ENCODE measurements at regions not wholly inside any gene's neighbourhood (a gene's known extent, or its start where the extent isn't known, plus 50 kb on each side); places are given as distances from the start of the nearest gene placed in this dataset.

- no peak for DNase-seq
These were observed 89.9 kb upstream of the PDC start for GRCh38 chr1:186550832-186551231.

DNA sequence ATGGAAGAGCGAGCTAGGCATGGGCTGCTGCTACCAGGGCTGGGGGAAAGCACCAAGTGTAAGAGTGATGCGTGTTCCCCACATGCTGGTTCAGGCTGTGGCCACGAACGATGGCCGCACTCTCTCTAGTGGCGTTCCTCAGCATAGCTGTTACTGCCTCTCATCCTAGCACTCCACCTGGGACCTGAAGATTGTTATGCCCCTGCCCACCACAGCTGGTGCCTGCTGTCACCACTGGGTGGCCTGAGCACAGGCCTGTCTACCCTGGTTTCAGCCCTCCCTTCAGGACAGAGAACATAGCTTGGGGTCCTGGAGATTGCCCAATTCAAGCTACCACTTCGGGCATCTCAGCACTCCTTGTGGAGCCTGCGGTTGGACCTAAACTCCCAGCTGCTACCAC is 80.1 kb upstream of the PDC start:
- no peak for DNase-seq

GRCh38 chr1:186540521-186540920 is 79.6 kb upstream of the PDC start:
- no peak for DNase-seq

DNA sequence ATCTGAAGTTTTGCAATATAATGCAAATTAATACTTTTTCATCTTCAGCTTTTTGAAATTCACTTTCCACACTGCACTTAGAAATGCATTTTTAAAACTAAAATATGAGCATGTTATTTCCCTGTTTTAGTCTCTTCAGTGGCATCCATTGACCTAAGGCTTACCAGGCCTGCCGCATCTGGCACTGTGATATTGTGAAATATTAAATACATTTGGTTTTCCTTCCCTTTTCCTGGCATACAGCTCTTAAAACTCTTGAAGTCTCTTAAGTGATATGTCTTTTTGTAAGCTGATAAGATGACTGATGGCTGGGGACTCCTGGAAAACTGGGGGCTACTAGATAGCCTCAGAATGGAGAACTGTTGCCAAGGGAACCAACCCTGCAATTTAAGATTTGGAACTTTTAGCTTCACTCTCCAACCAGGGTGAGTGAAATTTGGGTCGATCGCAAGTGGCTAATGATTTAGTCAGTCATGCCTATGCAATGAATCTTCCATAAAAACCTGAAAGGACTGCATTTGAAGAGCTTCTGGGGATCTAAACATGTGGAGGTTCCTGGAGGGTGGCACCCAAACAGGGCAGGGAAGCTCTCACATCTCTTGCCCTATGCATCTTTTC is 75.5 kb upstream of the PDC start:
- no peak for DNase-seq

- DNase-seq = no peak
These were observed 74.6 kb upstream of the PDC start for GRCh38 chr1:186535388-186536133.

DNA sequence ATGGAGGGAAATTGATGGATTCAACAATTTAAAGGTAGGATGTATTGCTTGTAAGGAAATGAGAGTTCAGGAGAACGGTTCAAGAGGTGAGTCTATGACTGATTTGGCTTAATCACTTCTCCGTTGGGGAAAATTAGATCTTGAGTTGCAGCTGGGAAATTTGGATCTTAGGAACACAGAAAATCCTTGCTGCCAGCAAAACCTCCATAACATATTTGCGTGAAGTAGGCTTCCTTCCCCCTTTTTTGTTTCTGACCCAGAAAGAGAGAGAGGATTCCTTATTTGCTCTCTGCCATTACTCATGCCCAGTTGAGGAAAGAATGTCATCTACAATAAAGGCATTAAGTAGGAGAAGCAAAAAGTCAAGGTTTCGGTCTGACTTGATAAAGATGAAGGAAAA is 73.5 kb upstream of the PDC start:
- DNase-seq = no peak

GRCh38 chr1:186532466-186532865 is 71.6 kb upstream of the PDC start:
- no peak for DNase-seq

DNA sequence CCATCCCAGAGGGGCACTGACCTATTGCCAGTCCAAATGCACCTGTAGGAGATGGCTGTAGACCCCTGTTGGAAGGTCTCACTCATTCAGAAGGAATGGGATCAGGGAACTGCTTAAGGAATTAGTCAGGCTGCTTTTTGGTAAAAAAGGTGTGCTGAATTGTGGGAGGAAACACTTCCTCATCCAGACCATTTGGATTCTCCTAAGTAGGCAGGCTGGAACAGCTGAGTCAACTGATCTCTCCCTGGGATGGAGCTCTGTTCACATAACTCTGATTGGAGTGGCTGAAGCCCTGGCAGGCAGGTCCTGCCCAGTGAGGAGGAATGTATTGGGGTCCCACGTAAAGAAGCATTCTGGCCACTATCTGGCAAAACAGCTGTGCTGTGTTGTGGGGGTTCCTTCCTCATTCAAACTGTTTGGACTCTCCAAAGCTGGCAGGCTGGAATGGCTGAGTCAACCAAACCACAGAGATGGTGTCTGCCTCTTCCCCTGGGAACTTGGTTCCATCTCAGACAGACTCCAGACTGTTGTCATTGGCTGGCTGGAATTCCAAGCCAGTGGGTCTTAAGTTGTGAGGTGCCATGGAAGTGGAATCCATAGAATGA is 70.7 kb upstream of the PDC start:
- no peak for DNase-seq

GRCh38 chr1:186530109-186530508 is 69.2 kb upstream of the PDC start:
- no peak for DNase-seq

DNA sequence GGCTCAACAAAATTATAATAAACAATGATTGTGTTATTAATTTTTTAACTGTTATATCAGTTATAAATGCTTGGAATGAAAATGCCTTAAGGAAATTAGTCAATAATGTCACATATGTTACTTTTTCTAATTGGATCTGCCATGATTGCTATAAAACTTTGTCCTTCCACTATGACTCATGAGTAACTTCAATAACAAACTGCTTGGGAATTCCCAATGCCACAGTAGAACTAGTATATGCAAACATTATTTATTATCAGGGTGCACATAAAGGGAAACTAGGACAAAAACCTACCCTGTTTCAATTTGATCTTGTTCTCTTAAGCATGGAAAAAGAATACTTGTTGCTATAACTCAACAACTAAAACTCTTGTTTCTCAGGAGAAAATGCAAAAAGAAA is 59.1 kb upstream of the PDC start:
- DNase-seq = no peak

GRCh38 chr1:186518822-186519381 is 58.0 kb upstream of the PDC start:
- no peak for DNase-seq

DNA sequence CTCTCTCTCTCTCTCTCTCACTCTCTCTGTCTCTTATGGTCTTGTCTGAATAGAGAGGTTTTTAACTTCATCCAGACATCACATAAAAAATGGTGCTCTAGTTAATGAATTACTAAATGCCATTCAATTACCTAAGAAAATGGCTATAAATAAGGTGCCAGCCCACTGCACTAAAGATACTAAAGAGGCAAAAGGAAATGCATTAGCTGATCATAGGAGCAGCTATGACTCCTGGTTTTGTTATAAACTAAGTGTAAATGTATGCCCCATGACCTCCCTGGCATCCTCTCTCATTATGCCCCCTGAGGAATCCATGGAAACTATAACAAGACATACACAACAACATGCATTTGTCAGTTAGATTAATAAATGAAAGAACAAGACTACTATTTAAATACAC is 57.5 kb upstream of the PDC start:
- no peak for DNase-seq

DNA sequence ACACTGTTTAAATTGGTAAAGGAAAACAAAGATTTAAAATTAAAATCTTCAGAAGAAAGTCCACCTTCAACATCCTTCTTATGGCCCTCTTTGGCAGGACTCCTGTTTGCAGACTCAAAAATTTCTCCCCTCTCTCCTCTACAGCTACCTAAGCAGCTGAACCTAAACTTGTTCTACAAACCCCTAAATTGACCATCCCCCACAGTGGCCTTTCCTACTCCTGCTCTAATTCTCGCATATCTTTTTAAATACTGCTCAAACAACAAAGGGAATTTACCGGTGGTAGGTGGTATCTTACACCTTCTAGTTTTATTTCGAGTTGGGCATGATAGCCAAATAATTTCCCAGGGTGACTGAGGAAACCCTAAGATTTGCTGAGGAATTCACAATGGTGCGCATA is 53.5 kb upstream of the PDC start:
- no peak for DNase-seq

GRCh38 chr1:186513526-186513925 is 52.6 kb upstream of the PDC start:
- no peak for DNase-seq

DNA sequence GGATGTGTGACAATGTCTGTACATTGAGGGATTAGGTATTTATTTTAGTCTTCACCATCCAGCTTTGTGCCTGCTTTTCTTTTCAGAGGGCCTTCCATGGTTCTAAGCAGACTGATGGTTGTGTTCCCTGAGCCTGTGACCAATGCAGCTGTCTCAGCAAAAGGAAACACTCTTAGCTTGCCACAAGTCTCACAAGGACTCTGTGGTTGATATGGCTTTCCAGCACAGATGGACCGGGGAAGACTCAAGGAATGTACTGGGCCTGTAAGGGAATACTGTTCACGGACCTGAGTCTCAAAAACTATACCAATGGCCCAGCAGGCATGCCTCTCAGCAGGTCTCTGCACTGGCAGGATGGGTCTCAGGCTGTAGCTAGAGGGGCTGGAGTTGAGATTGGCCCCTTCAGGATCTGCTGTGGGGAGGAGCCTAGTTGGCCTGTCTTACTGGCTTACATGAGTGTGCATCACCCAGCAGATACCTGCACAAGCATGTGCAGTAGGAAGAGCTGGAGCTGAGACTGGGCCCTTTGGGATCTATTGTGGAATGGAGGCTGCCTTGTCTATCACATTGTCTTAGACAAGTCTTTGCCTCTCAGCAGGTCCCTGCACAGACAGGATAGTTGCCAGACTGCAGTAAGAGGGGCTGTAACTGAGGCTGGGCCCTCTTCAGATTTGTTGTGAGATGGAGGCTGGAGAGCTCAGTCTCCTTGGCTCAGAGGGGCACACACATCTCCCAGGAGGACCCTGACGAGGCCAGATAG is 52.0 kb upstream of the PDC start:
- DNase-seq = no peak

DNA sequence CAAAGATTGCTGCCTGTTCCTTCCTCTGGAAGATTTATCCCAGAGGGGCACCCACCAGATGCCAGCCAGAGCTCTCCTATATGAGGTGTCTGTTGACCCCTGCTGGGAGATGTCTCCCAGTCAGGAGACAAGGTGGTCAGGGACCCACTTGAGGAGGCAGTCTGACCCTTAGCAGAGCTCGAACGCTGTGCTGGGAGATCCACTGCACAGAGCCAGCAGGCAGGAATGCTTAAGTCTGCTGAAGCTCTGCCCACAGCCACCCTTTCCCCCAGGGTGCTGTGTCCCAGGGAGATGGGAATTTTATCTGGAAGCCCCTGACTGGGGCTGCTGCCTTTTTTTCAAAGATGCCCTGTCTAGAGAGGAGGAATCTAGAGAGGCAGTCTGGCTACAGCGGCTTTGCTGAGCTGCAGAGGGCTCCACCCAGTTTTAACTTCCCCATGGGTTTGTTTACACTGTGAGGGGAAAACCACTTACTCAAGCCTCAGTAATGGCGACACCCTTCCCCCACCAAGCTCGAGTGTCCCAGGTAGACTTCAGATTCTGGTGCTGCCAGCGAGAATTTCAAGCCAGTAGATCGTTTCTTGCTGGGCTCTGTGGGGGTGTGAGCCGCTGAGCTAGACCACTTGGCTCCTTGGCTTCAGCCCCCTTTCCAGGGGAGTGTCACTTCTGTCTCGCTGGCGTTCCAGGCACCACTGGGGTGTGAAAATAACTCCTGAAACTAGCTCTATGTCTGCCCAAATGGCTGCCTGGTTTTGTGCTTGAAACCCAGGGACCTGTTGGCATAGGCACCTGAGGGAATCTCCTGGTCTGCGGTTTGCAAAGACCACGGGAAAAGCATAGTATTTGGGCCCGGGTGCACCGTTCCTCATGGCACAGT is 51.1 kb upstream of the PDC start:
- DNase-seq = no peak
